ENCODE measurements at regions not wholly inside any gene's neighbourhood (a gene's known extent, or its start where the extent isn't known, plus 50 kb on each side); places are given as distances from the start of the nearest gene placed in this dataset.

DNA sequence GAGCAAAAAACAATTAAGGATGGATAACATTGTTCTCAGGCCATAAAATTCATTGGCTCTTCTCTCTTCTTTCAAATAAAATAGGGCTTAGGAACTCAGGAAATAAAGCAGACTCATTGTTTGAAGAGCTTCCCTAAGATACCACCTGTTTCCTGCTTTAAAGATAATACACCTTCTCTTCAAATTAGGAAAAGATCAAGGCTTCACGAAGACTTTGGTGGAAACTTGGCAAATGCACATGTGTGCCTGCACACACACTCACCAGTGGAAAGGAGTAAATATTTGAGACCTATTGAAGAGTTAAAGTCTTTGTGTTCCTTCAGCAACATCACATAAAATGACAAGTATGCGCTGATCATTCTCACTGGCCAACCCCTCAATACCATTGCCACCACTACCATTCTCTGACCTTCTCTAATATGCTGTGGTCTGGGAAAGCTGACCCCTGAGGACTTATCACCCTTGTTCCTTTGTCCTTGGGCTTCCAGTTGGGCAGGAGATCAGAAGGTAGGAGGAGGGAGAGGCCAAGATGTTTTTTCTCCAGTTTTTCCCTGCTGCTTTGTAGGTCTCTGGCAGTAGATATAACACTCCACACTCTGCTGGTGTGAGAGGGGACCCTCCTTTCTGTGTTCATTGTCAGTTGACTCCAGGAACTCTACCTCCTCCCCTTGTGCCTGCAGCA is 53.5 kb upstream of the SPOPL start:
- H3K9me3 ChIP-seq (ENCODE audit: insufficient read depth, low read length, severe bottlenecking): no peaks in the 10 kb centered on the region
- ATAC-seq (ENCODE audit: insufficient read depth, low read depth) (no peak), DNase-seq (no peak)
- no peak overlapping the region for H3K9ac ChIP-seq (ENCODE audit: low read depth, low read length)
- H3K4me3 ChIP-seq (ENCODE audit: low read depth in 1 of 2, low read length in 2 of 2): no peak overlapping the region
- no peaks in the 10 kb centered on the region for H3K79me2 ChIP-seq (ENCODE audit: insufficient read depth, low read length)
- H3K27me3 ChIP-seq (ENCODE audit: insufficient read depth, low read length, poor library complexity): no peaks in the 10 kb centered on the region
- no peaks in the 10 kb centered on the region for H3K36me3 ChIP-seq (ENCODE audit: insufficient read depth, low read length)
- H3K4me2 ChIP-seq (ENCODE audit: insufficient read depth, low read length): no peak overlapping the region
- no peak overlapping the region for H3K27ac ChIP-seq (ENCODE audit: low read length)
- H4K20me1 ChIP-seq (ENCODE audit: insufficient read depth, low read length): no peaks in the 10 kb centered on the region
- no peak for TF ChIP-seq EZH2 (IDR thresholded peaks at IDR 0.05; ENCODE audit: borderline replicate concordance, low read depth, low read length, severe bottlenecking)
- TF ChIP-seq, protein P1, sequence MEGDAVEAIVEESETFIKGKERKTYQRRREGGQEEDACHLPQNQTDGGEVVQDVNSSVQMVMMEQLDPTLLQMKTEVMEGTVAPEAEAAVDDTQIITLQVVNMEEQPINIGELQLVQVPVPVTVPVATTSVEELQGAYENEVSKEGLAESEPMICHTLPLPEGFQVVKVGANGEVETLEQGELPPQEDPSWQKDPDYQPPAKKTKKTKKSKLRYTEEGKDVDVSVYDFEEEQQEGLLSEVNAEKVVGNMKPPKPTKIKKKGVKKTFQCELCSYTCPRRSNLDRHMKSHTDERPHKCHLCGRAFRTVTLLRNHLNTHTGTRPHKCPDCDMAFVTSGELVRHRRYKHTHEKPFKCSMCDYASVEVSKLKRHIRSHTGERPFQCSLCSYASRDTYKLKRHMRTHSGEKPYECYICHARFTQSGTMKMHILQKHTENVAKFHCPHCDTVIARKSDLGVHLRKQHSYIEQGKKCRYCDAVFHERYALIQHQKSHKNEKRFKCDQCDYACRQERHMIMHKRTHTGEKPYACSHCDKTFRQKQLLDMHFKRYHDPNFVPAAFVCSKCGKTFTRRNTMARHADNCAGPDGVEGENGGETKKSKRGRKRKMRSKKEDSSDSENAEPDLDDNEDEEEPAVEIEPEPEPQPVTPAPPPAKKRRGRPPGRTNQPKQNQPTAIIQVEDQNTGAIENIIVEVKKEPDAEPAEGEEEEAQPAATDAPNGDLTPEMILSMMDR (IDR thresholded peaks at IDR 0.05; ENCODE audit: borderline replicate concordance, extremely low read depth, low read length, poor library complexity, severe bottlenecking): no peak
- H2AFZ ChIP-seq (ENCODE audit: low read depth, low read length): no peak overlapping the region
- H3K4me1 ChIP-seq (ENCODE audit: insufficient read depth, low read length): no peaks in the 10 kb centered on the region
